ENCODE measurements at regions not wholly inside any gene's neighbourhood (a gene's known extent, or its start where the extent isn't known, plus 50 kb on each side); places are given as distances from the start of the nearest gene placed in this dataset.

DNA sequence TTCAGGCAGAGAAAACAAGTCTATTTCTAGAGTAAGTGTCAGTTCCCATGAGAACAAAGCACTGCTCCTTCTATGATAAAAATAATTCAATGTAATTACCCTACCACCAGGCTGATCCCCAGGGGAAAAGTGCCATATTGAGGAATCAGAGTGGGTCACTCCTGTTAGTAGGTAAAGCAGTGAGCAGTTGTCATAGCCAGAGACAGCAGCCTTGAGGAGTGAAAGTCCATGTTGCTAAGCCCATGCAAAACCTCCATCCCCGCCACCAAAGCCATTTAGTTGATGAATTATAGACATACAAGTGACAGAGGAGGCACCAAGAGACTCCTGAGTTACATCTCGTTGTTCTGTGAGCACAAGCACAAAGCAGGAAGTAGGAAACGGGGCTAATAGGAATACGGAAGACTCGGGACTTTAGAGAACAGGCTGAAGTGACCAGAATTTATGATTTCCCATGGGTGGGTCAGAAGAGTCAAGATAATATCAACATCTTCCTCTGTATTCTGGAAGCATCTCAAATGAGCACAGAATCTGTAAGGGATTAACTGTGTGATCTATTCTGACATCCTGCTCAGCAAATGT lies 197.9 kb downstream of the MAFB start:
- no peak for DNase-seq (ENCODE audit: low read depth in 2 of 2)

DNA sequence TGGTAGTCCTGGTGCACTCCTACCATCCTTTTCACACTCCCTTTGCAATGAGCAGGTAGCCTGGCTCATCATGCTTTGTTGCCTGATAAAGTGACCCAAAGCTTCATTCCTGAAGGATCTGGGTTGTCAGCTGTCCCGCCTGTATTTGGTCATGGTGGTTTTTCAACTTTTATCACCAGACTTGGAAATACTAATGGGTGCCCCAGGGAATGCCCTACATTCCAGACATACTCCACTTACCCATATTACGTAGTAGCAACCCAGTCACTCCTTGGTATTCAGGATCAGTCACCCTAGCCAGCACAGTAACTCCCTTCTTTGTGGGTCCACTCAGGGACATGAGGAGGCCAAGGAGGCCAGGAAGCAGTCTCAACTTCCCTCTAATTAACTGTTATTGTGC lies 199.2 kb downstream of the MAFB start:
- DNase-seq (ENCODE audit: low read depth in 2 of 2), result no peak

DNA sequence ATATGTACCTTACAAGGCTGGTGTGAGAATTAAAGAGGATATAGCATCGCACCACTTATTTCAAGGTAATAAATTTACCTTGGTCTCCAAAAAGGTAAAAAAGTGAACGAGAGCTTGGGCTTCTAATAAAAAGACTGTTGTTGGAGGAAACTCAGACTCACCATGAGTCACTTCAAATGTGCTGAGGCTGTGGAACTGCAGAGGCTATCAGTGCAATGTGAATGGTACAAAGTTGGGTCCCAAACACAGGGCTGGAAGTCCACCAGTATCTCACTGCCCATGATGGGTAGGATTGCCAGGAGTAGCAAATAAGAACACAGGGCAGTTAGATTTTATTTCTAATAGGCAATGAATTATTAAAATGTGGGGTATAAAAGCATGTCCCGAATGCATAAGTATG lies 200.6 kb downstream of the MAFB start:
- no peak for DNase-seq (ENCODE audit: low read depth in 2 of 2)

GRCh38 chr20:40486297-40486696 lies 202.7 kb downstream of the MAFB start:
- DNase-seq (ENCODE audit: low read depth in 2 of 2), result no peak

DNA sequence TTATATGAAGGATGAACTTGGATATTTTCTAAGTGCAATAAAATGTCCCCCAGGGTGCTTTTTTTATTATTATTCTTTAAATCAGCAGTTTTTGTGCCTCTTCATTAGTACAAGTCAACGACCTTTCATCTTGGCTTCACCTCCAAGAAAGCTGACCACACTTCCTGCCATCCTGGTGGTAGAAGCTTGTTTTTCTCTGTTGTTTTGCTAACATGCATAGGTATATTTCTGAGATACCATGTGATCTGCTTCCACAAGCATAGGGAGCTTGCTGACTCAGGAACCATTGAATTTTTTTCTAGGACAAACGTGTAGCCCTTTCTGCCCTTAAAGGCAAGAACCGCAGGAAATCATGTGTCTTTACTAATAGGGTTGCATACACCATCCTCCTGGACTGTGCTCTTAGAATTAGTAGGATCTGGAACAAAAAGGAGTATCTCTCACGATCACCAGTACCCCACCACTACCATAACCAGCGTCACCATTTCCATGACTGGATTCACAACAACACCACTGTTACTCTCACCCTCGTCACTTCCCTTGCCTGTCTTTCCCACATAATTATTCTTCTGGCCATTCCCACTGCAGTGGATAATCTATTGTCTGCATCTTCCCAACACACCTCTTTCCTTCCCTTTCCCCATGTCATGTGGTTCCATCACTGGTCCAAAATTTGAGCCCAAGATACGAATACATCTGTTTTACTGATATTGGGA lies 207.1 kb downstream of the MAFB start:
- DNase-seq (ENCODE audit: low read depth in 2 of 2), result no peak

DNA sequence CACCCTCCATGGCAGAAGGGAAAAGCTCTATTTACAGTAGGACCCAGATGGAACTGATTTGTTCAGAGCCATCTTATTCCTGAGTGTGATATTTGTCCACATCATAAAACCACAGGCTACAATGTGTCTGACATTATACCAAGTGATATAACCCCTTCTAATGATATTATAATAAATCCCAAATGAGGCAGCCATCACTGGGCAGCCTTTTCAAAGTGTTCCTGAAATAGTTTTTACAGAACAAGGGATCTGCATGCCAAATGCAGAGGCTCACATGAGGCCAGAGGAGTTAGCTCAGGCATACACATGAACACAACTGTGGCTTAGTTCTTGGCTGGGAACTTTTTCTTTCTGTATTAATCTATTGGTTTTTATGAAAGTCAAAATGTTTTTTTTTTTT lies 207.7 kb downstream of the MAFB start:
- DNase-seq (ENCODE audit: low read depth in 2 of 2), result peak in 1 of 2 experiments; percentile 23

GRCh38 chr20:40477805-40478204 lies 211.2 kb downstream of the MAFB start:
- no peak for DNase-seq (ENCODE audit: low read depth in 2 of 2)

GRCh38 chr20:40476461-40476860 lies 212.6 kb downstream of the MAFB start:
- DNase-seq (ENCODE audit: low read depth in 2 of 2), result no peak

DNA sequence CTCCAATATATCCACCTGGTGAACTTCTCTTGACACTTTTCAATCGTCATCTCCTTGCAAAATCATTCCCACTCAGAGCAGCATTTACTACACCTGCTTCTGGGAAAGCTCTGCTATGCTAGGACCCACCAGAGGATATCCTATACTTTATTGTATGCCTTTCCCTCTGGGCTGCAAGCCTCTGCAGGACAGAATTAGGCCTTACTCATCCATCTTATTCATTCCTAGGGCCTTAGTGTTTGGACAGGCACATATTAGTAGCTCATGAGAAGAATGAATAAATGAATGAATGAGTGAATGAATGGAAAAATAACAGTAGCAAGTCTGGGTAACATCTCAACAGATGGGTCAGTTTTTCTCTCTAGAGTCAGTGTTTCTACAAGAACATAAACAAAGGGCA lies 216.1 kb downstream of the MAFB start:
- DNase-seq (ENCODE audit: low read depth in 2 of 2), result no peak

GRCh38 chr20:40471261-40471629 lies 217.8 kb downstream of the MAFB start:
- no peak for DNase-seq (ENCODE audit: low read depth in 2 of 2)

DNA sequence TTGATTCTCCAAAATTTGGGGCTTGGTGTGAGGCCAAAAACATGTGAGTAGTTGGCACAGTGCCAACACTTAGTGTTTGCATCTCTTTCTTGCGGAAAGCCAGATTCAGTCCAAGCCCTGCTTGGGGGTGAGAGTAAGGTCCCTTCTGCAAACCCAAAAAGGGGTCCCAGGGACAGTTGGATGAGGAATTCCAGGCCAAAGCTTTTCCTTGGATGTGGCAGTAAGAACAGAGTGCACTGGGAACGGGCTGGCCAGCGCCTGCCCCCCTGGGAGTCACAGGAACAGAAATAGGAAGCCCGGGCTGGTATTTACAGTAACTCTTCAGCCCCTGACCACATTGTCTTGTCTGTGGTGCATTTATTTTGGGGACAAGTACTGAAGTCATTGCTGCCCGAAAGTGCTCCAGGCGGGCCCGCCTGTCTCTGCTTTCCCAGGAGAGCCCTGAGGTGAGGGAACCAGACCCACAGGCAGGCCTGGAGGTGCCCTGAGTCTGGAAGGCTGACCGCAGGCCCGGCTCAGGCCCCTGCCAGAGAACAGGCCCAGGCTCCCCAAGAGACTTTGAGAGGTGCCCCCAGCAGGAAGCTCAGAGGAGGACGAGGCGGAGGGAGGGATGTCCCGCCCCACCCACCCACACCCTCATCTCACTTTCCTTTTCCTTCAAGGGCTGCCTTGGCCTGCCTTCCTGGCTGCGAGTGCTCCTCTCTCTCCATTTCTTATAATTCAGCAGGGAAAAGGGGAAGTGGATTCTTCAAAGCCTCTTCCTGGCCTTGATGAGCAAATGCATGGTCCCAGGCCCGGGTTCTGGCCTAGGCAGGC lies 218.4 kb downstream of the MAFB start:
- no peak for DNase-seq (ENCODE audit: low read depth in 2 of 2)

- no peak for DNase-seq (ENCODE audit: low read depth in 2 of 2)
Observed at GRCh38 chr20:40468759-40469158, 220.3 kb downstream of the MAFB start.

- no peak for DNase-seq (ENCODE audit: low read depth in 2 of 2)
Observed at GRCh38 chr20:40467703-40468411, 221.2 kb downstream of the MAFB start.

DNA sequence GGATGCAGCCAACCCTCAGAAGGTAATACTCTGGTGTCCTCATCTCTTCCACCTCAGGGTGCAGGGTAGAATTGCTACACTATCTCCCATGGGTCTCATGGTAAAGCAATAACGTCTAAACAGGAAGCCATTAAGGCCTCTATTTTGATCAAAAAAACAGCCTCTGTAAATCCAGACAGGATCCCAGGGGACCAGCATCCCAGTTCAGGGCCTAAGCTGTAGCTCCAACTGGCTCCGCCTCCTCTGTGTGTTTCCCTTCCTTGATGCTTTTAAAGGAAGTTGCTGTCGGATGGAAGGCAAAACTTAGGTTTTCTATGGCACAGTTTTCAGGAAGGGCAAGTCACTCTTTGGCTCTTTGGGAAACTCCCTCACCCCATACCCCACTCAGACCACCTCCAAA lies 222.0 kb downstream of the MAFB start:
- no peak for DNase-seq (ENCODE audit: low read depth in 2 of 2)

GRCh38 chr20:40464731-40465208 lies 224.3 kb downstream of the MAFB start:
- no peak for DNase-seq (ENCODE audit: low read depth in 2 of 2)

- DNase-seq (ENCODE audit: low read depth in 2 of 2), result no peak
Observed at GRCh38 chr20:40463171-40463570, 225.9 kb downstream of the MAFB start.

- DNase-seq (ENCODE audit: low read depth in 2 of 2), result no peak
Observed at GRCh38 chr20:40462566-40462965, 226.5 kb downstream of the MAFB start.

- no peak for DNase-seq (ENCODE audit: low read depth in 2 of 2)
Observed at GRCh38 chr20:40459299-40459698, 229.7 kb downstream of the MAFB start.

- no peak for DNase-seq (ENCODE audit: low read depth in 2 of 2)
Observed at GRCh38 chr20:40457404-40457803, 231.6 kb downstream of the MAFB start.

DNA sequence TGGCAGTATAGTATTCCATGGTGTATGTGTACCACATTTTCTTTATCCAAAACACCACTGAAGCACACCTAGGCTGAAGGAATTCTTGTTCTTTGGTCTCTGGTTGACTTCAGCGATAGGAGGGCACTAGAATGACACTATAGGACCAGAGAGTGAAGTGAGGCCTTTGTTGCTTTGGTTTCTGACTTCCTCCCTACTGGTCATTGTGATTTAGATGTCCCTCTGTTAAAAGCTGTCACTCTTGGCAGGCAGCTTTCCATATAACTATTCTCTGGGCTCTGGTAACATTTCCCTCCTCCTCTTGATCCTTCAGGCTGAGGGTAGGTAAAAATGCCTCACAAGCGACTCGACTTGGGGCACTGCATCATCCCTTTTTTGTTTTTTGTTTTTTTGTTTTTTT lies 236.3 kb downstream of the MAFB start:
- no peak for DNase-seq (ENCODE audit: low read depth in 2 of 2)

- no peak for DNase-seq (ENCODE audit: low read depth in 2 of 2)
Observed at GRCh38 chr20:40451552-40451951, 237.5 kb downstream of the MAFB start.

DNA sequence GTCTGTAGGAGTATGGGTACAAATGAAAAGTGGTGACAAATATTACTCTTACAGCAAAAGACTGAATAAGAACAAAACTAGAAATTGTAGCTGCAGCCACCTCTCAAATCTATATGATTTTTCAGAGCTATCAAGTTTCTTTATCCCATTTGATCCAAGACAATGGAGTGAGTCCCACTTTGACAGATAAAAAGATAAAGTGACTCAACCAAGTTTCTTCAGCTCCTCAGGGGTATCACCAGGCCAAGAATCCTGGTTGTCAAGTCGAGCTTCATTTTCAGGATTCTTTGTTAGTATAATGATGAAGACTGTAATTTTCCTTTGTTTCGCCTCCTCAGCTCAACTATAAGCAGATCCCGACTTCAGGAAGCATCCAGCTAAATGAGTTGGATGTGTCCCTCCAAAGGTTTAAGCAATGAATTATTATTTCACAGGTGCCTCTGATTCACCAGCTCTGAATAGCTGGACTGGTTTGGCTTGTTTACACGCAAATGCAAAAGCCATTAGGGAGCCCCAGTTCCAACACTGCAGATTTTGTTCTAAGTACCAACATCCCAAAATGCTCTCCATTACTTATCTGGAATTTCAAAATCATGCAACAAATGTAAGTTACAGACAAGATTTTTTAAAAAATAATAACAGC lies 238.9 kb downstream of the MAFB start:
- DNase-seq (ENCODE audit: low read depth in 2 of 2), result no peak

Data from fibroblast of skin of left quadriceps (primary cell).